ENCODE measurements at regions not wholly inside any gene's neighbourhood (a gene's known extent, or its start where the extent isn't known, plus 50 kb on each side); places are given as distances from the start of the nearest gene placed in this dataset.

DNA sequence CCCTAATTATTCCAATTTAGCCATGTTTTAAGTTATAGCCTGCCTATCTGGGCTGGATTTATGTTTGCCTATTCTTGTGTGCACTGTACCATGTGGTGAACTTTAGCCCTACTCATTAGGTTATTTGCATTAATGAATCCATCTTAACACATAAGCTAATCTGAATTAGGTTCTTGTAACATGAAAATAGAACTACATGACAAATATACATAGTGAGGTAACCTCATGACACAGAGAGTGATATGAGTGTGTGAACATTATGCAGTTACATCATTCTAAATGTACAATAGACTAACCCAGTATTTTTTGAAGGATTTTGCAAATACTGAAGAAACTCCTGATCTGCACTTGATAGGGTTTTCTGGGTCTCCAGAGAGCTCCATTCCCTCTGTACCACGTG, 733.7 kb upstream of the CITED2 start:
- in situ Hi-C loops (cut with MboI; ENCODE audit: low sequenced_read_pairs), result no loop called here
- no peak for DNase-seq (ENCODE audit: low spot score in 2 of 2)
- H3K9me3 ChIP-seq, result no peaks in the 10 kb centered on the region
- H3K4me3 ChIP-seq, result no peak overlapping the region
- H3K36me3 ChIP-seq (replicated peaks), result no peaks in the 10 kb centered on the region
- H3K4me1 ChIP-seq, result peaks cover 15% of the 10 kb centered on the region
- no peaks in the 10 kb centered on the region for H3K27me3 ChIP-seq (ENCODE audit: low read depth)

DNA sequence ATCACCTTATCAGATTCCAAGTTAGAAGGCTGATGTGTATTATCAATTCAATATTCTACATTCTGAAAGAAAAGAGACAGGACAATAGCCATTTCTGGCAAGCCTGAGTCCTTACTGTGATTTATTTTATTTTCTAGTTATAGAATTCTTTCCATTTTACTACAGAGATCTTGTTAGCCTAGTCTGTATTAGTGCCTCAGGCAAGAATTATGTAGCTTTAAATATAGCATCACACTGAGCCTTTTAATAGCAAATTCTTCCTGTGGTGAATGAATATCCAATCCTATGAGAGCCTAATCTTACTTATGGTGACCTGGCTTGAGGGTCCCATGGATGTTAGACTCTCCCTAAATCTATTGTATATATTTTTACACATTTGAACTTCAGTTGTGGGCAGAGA, 732.8 kb upstream of the CITED2 start:
- in situ Hi-C loops (cut with MboI; ENCODE audit: low sequenced_read_pairs), result no loop called here
- Histone ChIP-seq H3K9me3 (no peaks in the 10 kb centered on the region), H3K27me3 (ENCODE audit: low read depth) (no peaks in the 10 kb centered on the region), H3K36me3 (replicated peaks) (no peaks in the 10 kb centered on the region), H3K4me1 (peaks cover 15% of the 10 kb centered on the region), H3K4me3 (no peak overlapping the region)
- DNase-seq (ENCODE audit: low spot score in 2 of 2), result peak in 1 of 2 experiments; percentile 44

DNA sequence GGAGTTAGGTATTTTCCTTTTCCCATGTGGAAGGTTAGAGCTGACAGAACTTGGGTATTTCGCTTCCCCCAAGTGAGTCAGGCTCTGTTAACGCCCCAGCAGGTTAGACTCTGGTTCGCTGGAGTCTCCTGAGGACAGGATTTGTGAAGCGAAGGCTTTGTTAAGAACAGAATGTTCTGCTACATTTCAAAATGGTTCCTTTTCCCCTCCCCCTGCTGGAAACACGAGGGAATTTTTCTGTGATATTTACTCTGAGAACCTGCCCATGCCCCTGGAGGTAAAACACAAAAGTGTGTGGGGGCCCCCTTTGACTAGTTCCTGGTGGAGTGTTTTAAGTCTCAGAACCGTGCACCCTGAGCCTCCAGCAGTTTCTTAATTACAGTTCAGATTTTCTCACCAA, 731.4 kb upstream of the CITED2 start:
- Histone ChIP-seq H3K36me3 (replicated peaks) (no peaks in the 10 kb centered on the region), H3K4me3 (no peak overlapping the region), H3K4me1 (peaks cover 15% of the 10 kb centered on the region), H3K9me3 (no peaks in the 10 kb centered on the region), H3K27me3 (ENCODE audit: low read depth) (no peaks in the 10 kb centered on the region)
- in situ Hi-C loops (cut with MboI; ENCODE audit: low sequenced_read_pairs), result no loop called here
- DNase-seq (ENCODE audit: low spot score in 2 of 2), result peak; percentile 33 to 49

DNA sequence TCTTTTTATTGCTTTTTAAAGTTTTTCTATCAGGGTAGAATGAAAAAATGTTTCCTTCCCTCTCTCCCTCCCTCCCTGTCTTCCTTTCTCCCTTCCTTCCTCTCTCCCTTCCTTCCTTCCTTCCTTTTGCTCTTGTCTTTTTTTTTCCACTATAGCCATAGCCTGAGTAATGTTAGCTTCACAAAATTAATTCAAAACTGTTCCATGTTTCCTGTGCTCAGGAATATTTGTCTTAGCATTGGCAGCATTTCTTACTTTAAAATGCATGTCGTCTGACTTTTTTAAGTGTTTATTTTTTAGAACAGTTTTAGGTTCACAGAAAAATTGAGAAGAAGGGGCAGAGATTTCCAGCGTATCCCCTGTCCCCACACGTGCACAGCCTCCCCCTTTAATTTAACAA, 730.8 kb upstream of the CITED2 start:
- in situ Hi-C loops (cut with MboI; ENCODE audit: low sequenced_read_pairs), result no loop called here
- Histone ChIP-seq H3K4me1 (peaks cover 15% of the 10 kb centered on the region), H3K4me3 (no peak overlapping the region), H3K9me3 (no peaks in the 10 kb centered on the region), H3K27me3 (ENCODE audit: low read depth) (no peaks in the 10 kb centered on the region), H3K36me3 (replicated peaks) (no peaks in the 10 kb centered on the region)
- DNase-seq (ENCODE audit: low spot score in 2 of 2), result no peak

DNA sequence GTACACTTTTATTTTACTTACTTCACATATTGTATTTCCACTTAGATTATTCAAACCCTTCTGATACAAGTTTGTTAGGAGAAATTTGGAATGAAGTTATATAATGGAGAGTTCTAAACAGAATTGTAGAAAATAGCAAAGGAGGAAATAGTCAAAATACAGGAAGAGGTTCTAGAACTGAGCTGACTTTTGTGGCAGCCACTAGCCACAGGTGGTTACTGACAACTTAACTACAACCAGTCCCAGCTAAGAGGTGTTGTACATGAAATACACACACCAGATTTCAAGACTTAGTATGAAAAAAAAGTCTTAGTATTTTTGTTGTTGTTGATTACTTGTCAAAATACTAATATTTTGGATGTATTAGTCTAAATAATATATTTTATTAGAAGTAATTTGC, 727.4 kb upstream of the CITED2 start:
- no peak for DNase-seq (ENCODE audit: low spot score in 2 of 2)
- in situ Hi-C loops (cut with MboI; ENCODE audit: low sequenced_read_pairs), result no loop called here
- Histone ChIP-seq H3K4me3 (no peak overlapping the region), H3K4me1 (peaks cover 11% of the 10 kb centered on the region), H3K27me3 (ENCODE audit: low read depth) (no peaks in the 10 kb centered on the region), H3K9me3 (no peaks in the 10 kb centered on the region), H3K36me3 (replicated peaks) (no peaks in the 10 kb centered on the region)

DNA sequence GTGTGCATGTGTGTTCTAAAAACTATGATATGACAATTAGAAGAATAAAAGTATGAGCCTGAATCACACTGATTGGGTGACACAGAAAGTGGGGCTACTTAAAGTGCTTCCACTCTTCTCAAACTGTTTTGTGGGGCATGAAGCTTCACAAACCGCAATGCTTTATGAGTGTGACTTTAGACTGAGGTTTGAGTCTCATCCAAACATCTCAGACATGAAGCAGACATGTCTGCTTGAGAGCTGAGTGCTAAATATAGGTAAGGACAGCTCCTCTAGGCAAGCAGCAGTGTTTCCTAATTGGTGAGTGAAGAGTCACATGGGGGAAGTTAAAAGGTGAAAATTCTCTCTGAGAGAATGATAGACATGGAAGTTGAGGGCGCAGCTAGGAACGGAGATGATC, 726.9 kb upstream of the CITED2 start:
- no peaks in the 10 kb centered on the region for H3K9me3 ChIP-seq
- H3K4me3 ChIP-seq, result no peak overlapping the region
- H3K4me1 ChIP-seq, result peaks cover 8% of the 10 kb centered on the region
- H3K36me3 ChIP-seq (replicated peaks), result no peaks in the 10 kb centered on the region
- H3K27me3 ChIP-seq (ENCODE audit: low read depth), result no peaks in the 10 kb centered on the region
- in situ Hi-C loops (cut with MboI; ENCODE audit: low sequenced_read_pairs), result no loop called here
- no peak for DNase-seq (ENCODE audit: low spot score in 2 of 2)

DNA sequence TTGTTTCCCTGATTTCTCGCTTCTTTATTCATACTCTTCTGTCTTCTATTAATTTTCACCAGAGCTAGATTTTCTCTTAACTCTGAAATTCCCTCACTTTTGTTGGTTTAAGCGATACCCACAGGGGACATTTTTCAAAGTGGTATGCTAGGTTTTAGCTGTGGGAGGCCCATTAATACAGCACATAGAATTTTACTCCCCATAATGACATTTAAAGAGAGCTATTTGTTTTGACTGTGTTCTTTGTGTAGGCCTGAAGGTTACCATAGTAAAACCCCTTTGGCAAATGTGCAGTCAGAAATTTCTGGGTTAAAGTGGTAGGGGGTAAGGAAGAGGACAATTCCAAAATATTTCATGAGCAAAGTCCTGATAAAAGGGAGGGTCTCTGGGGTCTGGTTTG, 721.1 kb upstream of the CITED2 start:
- H3K27me3 ChIP-seq (ENCODE audit: low read depth), result no peaks in the 10 kb centered on the region
- H3K4me3 ChIP-seq, result no peak overlapping the region
- DNase-seq (ENCODE audit: low spot score in 2 of 2), result no peak
- in situ Hi-C loops (cut with MboI; ENCODE audit: low sequenced_read_pairs), result no loop called here
- no peaks in the 10 kb centered on the region for H3K9me3 ChIP-seq
- no peaks in the 10 kb centered on the region for H3K4me1 ChIP-seq
- H3K36me3 ChIP-seq (replicated peaks), result no peaks in the 10 kb centered on the region

DNA sequence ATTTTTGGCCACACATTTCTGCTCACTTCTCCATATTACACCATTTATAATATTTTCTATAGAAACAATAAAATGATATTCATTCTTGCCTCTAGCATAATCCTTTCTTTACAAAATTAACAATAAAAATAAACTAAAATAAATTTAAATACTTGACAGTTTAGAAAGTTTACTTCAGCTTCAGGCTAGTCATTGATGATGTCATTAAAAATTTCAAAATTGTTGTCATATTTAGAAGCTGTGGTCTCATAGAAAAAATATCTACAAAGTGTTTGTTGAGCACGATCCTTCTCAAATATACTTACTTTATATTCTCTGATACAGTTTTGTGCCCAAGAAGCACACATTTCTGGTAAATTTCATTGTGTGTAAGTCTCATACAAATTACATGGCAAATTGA, 717.4 kb upstream of the CITED2 start:
- no peak overlapping the region for H3K4me3 ChIP-seq
- no peak for DNase-seq (ENCODE audit: low spot score in 2 of 2)
- no peaks in the 10 kb centered on the region for H3K9me3 ChIP-seq
- H3K36me3 ChIP-seq (replicated peaks), result no peaks in the 10 kb centered on the region
- H3K4me1 ChIP-seq, result no peaks in the 10 kb centered on the region
- in situ Hi-C loops (cut with MboI; ENCODE audit: low sequenced_read_pairs), result no loop called here
- H3K27me3 ChIP-seq (ENCODE audit: low read depth), result no peaks in the 10 kb centered on the region

DNA sequence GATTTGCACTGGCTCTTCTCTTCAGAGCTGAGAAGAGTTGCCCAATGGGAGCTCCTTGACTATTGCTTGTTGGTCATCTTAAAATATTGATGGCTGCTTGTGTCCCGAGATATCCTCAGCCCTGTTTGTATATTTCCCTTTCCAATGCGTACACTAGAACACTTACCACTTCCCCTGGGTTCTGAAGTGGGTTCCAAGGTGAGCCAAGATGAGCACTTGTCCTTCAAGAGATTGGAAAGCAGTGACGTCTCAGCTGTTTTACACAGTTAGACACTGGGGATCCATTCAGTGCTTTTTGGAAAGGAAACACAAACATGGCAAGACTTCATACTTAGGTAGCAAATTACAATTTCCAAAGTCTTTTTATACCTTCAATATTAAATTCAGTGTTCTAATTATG, 716.4 kb upstream of the CITED2 start:
- in situ Hi-C loops (cut with MboI; ENCODE audit: low sequenced_read_pairs), result no loop called here
- no peaks in the 10 kb centered on the region for H3K4me1 ChIP-seq

DNA sequence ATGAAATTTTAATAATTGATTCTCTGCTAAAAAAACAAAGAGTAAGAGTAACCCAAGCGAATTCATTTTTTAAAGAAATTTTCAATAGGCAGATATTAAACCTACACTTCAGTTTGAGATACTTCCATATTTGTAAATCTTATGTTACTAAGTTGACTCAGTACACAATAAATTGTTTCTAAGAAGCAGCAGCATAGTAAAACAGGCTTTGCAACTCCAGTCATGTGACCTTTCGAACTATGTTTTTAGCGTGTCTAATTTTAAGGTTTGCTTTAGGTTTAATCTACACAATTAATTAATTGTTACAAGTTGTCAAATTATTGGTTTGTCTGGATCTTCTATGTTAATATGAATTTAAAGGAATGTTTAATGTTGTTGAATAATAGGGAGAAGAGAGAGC, 708.9 kb upstream of the CITED2 start:
- Histone ChIP-seq H3K4me1 (no peaks in the 10 kb centered on the region), H3K27me3 (ENCODE audit: low read depth) (no peaks in the 10 kb centered on the region), H3K9me3 (no peaks in the 10 kb centered on the region), H3K4me3 (no peak overlapping the region), H3K36me3 (replicated peaks) (no peaks in the 10 kb centered on the region)
- in situ Hi-C loops (cut with MboI; ENCODE audit: low sequenced_read_pairs), result no loop called here
- DNase-seq (ENCODE audit: low spot score in 2 of 2), result no peak

More for the DNA sequence above, 716.4 kb upstream of the CITED2 start:
- no peak for DNase-seq (ENCODE audit: low spot score in 2 of 2)
- Histone ChIP-seq H3K27me3 (ENCODE audit: low read depth) (no peaks in the 10 kb centered on the region), H3K4me3 (no peak overlapping the region), H3K9me3 (no peaks in the 10 kb centered on the region), H3K36me3 (replicated peaks) (no peaks in the 10 kb centered on the region)

DNA sequence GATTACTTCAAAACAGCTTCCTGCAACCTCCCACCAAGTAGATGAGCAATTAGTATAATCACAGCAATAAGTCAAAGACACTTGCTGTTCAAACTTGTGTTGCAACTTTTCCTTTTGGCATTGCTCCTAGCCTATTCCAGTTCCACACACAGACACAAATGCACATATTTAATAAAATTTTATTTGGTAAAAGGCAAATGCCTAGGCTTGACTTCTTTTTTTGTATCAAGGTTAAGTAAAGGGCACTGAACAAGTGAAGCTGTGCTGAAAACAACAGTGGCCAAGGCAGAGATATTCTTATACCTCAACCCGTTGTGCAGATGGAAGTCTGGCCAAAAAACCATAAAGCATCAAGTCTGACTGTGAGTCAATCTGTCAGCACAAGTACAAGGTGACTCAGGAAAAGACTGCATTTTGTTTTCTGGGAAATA, 708.4 kb upstream of the CITED2 start:
- in situ Hi-C loops (cut with MboI; ENCODE audit: low sequenced_read_pairs), result no loop called here
- Histone ChIP-seq H3K27me3 (ENCODE audit: low read depth) (no peaks in the 10 kb centered on the region), H3K4me3 (no peak overlapping the region), H3K4me1 (no peaks in the 10 kb centered on the region), H3K36me3 (replicated peaks) (no peaks in the 10 kb centered on the region), H3K9me3 (no peaks in the 10 kb centered on the region)
- no peak for DNase-seq (ENCODE audit: low spot score in 2 of 2)

DNA sequence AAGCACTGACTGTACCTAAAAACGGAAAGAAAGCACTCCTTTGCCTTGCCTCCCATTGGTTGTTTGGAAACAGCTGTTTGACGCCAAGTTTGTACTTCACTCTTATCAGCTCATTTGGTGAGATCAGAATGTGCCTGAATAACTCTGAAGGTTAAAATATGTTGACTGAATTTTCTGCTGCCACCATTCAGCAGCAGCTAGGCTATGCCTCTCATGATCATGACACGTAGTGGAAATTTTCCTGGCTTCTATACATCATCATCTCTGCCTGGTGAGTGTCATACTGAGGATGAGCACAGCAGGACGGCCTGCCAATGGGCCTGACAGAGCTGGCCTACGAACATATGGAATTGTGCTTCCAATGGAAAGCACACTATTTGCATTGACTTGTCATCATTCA, 704.9 kb upstream of the CITED2 start:
- no peaks in the 10 kb centered on the region for H3K9me3 ChIP-seq
- no peaks in the 10 kb centered on the region for H3K4me1 ChIP-seq
- H3K4me3 ChIP-seq, result no peak overlapping the region
- no peaks in the 10 kb centered on the region for H3K36me3 ChIP-seq (replicated peaks)
- in situ Hi-C loops (cut with MboI; ENCODE audit: low sequenced_read_pairs), result no loop called here
- no peak for DNase-seq (ENCODE audit: low spot score in 2 of 2)
- no peaks in the 10 kb centered on the region for H3K27me3 ChIP-seq (ENCODE audit: low read depth)

DNA sequence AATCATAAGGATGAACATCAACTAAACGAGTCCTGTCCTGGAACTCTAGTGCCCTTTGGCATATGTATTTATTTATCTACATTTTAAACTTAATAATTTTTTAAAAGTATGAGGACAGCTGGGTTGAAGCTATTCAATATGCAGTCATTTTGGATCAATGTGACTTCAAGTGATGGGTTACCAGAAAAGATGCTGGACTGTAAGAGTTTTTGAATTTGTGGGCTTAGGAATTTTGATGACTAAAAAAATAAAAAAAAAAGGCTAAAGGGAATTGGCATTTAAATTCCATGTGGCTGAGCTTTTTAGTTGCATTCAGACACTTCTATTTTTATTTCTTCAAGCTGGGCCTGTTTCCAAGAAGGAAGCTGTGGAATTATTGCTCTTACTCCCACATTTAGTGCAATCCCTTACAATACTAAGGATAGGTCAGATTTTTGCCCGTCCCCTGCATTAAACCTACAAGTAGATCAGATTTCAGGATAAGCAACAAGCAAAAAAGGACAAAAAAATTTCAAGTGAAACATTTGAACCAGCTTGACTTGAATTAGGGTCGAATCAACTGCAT, 704.2 kb upstream of the CITED2 start:
- H3K9me3 ChIP-seq, result no peaks in the 10 kb centered on the region
- no peaks in the 10 kb centered on the region for H3K27me3 ChIP-seq (ENCODE audit: low read depth)
- no peaks in the 10 kb centered on the region for H3K4me1 ChIP-seq
- no peak for DNase-seq (ENCODE audit: low spot score in 2 of 2)
- H3K4me3 ChIP-seq, result no peak overlapping the region
- H3K36me3 ChIP-seq (replicated peaks), result no peaks in the 10 kb centered on the region
- in situ Hi-C loops (cut with MboI; ENCODE audit: low sequenced_read_pairs), result no loop called here

DNA sequence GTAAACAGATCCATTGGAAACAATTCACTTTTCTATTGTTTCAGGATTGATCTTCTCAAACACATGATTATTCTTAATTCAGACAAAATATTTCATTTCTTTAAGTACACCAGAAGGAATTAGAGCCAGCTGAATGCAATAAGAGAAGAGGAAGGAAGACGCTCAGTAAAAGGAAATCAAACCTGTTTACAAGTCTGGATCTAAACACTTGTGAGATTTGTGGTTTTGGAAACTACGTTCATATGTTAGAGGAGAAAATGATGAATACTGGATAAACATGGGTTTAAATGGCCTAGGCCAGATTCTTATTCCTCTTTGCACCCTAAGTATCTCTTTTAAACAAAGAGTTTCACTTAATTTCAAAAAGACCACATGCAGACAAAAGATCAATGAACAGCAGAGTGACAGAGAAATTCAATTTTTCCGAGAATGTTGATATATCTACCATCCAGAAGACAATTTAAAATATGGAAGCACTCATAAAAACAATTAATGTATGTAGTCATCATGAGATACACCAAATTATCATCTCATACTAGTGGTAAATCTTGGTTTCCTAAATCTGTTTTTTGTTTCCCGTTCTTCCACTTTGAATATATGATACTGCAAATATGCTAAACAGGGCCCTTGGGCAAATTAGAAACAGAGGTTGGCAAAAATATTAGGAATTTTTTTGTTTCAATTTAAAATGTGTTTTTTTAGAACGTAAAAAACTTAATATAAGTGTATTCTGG, 703.5 kb upstream of the CITED2 start:
- no peak for DNase-seq (ENCODE audit: low spot score in 2 of 2)
- in situ Hi-C loops (cut with MboI; ENCODE audit: low sequenced_read_pairs), result no loop called here
- H3K27me3 ChIP-seq (ENCODE audit: low read depth), result no peaks in the 10 kb centered on the region
- no peaks in the 10 kb centered on the region for H3K4me1 ChIP-seq
- H3K4me3 ChIP-seq, result no peak overlapping the region
- no peaks in the 10 kb centered on the region for H3K9me3 ChIP-seq
- no peaks in the 10 kb centered on the region for H3K36me3 ChIP-seq (replicated peaks)

DNA sequence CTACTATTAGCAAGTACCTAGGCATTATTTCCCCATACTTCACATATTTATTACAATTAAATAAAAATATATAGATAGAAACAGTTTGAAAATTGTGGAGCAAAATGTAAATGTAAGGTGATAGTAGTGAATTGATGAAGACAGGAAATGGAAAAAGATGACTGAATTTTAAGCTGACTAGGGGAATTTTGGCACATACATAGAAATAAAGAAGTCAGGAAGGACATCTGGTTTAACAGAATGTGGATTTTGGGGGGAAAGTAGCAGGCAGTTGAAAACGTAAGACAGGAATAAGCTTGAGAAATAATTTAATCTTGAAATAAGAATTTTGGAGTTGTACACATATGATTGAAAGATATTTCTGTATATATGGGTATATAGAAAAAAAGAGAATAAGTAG, 701.7 kb upstream of the CITED2 start:
- in situ Hi-C loops (cut with MboI; ENCODE audit: low sequenced_read_pairs), result no loop called here
- H3K4me1 ChIP-seq, result no peaks in the 10 kb centered on the region
- no peak for DNase-seq (ENCODE audit: low spot score in 2 of 2)
- no peaks in the 10 kb centered on the region for H3K27me3 ChIP-seq (ENCODE audit: low read depth)
- no peak overlapping the region for H3K4me3 ChIP-seq
- H3K9me3 ChIP-seq, result no peaks in the 10 kb centered on the region
- no peaks in the 10 kb centered on the region for H3K36me3 ChIP-seq (replicated peaks)
